ENCODE measurements at regions not wholly inside any gene's neighbourhood (a gene's known extent, or its start where the extent isn't known, plus 50 kb on each side); places are given as distances from the start of the nearest gene placed in this dataset.

GRCh38 chr7:36100634-36101033 lies 52.4 kb upstream of the EEPD1 start:
- TF ChIP-seq ZNF274 (IDR thresholded peaks at IDR 0.05; ENCODE audit: low read depth, low read length) (no peak), YY1 (IDR thresholded peaks at IDR 0.05; ENCODE audit: insufficient read depth, insufficient read length) (no peak), SUZ12 (IDR thresholded peaks at IDR 0.05; ENCODE audit: extremely low read depth, insufficient read depth, insufficient read length) (no peak)
